ENCODE measurements at regions not wholly inside any gene's neighbourhood (a gene's known extent, or its start where the extent isn't known, plus 50 kb on each side); places are given as distances from the start of the nearest gene placed in this dataset.

GRCh38 chr10:10564081-10564794 is 453.4 kb upstream of the CELF2 start:
- no peak overlapping the region for H3K4me3 ChIP-seq (ENCODE audit: control insufficient read depth, low read depth, low read length)
- TF ChIP-seq CTCF (conservative IDR thresholded peaks at IDR 0.05; ENCODE audit: control insufficient read depth, insufficient read depth, low read depth, low read length) = no peak
- DNase-seq (ENCODE audit: low read depth) = peak; percentile 88

- DNase-seq (ENCODE audit: low read depth) = no peak
- TF ChIP-seq CTCF (conservative IDR thresholded peaks at IDR 0.05; ENCODE audit: control insufficient read depth, insufficient read depth, low read depth, low read length) = no peak
These were observed 440.7 kb upstream of the CELF2 start for GRCh38 chr10:10576937-10577336.

GRCh38 chr10:10579709-10580108 is 438.0 kb upstream of the CELF2 start:
- TF ChIP-seq CTCF (conservative IDR thresholded peaks at IDR 0.05; ENCODE audit: control insufficient read depth, insufficient read depth, low read depth, low read length) = no peak
- H3K4me3 ChIP-seq (ENCODE audit: control insufficient read depth, low read depth, low read length) = no peak overlapping the region
- no peak for DNase-seq (ENCODE audit: low read depth)

More at GRCh38 chr10:10576937-10577336, 440.7 kb upstream of the CELF2 start:
- H3K4me3 ChIP-seq (ENCODE audit: control insufficient read depth, low read depth, low read length) = no peak overlapping the region

GRCh38 chr10:10584161-10584560 is 433.5 kb upstream of the CELF2 start:
- DNase-seq (ENCODE audit: low read depth) = no peak
- no peak overlapping the region for H3K4me3 ChIP-seq (ENCODE audit: control insufficient read depth, low read depth, low read length)
- no peak for TF ChIP-seq CTCF (conservative IDR thresholded peaks at IDR 0.05; ENCODE audit: control insufficient read depth, insufficient read depth, low read depth, low read length)

GRCh38 chr10:10587744-10588393 is 429.8 kb upstream of the CELF2 start:
- no peak overlapping the region for H3K4me3 ChIP-seq (ENCODE audit: control insufficient read depth, low read depth, low read length)
- no peak for TF ChIP-seq CTCF (conservative IDR thresholded peaks at IDR 0.05; ENCODE audit: control insufficient read depth, insufficient read depth, low read depth, low read length)

GRCh38 chr10:10589540-10590303 is 427.9 kb upstream of the CELF2 start:
- H3K4me3 ChIP-seq (ENCODE audit: control insufficient read depth, low read depth, low read length) = no peak overlapping the region
- DNase-seq (ENCODE audit: low read depth) = peak; percentile 99
- no peak for TF ChIP-seq CTCF (conservative IDR thresholded peaks at IDR 0.05; ENCODE audit: control insufficient read depth, insufficient read depth, low read depth, low read length)

More at GRCh38 chr10:10587744-10588393, 429.8 kb upstream of the CELF2 start:
- no peak for DNase-seq (ENCODE audit: low read depth)
